Mononuclear cell (primary cell): ENCODE measurements at regions not wholly inside any gene's neighbourhood (a gene's known extent, or its start where the extent isn't known, plus 50 kb on each side); places are given as distances from the start of the nearest gene placed in this dataset.
"Not testable (repeated sequence)": the region's sequence is repeated elsewhere in the genome, so short reads cannot be mapped to it uniquely, and the experiment has no call there.

Source experiments
- H3K27me3 ChIP-seq: 2 replicates; pipeline ENCODE4 v1.6.0; 2011; ENCODE audit warnings: low read length, control low read depth; ENCODE audit not compliant: insufficient read depth
- H3K4me1 ChIP-seq: 2 replicates; pipeline ENCODE4 v1.5.1; 2011; ENCODE audit warnings: mild to moderate bottlenecking, low read length, control low read depth; ENCODE audit not compliant: insufficient read depth
- H3K4me3 ChIP-seq: 2 replicates; pipeline ENCODE4 v1.5.1; 2011; ENCODE audit warnings: mild to moderate bottlenecking, low read length, moderate library complexity
- H3K9me3 ChIP-seq: 2 replicates; pipeline ENCODE4 v1.5.1; 2011; ENCODE audit warnings: low read depth, mild to moderate bottlenecking, control low read depth, low read length

GRCh38 chr2:101578671-101579070, 103.8 kb upstream of the RFX8 start:
- no peaks in the 10 kb centered on the region for H3K4me1 ChIP-seq
- no peak overlapping the region for H3K4me3 ChIP-seq
- H3K27me3 ChIP-seq: no peaks in the 10 kb centered on the region
- no peaks in the 10 kb centered on the region for H3K9me3 ChIP-seq

GRCh38 chr2:101578135-101578534, 103.2 kb upstream of the RFX8 start:
- H3K4me1 ChIP-seq, H3K4me3 ChIP-seq: not testable (repeated sequence)

GRCh38 chr2:101577173-101577572, 102.3 kb upstream of the RFX8 start:
- H3K27me3 ChIP-seq: no peaks in the 10 kb centered on the region
- no peaks in the 10 kb centered on the region for H3K9me3 ChIP-seq
- no peak overlapping the region for H3K4me3 ChIP-seq
- H3K4me1 ChIP-seq: no peaks in the 10 kb centered on the region

More at GRCh38 chr2:101578135-101578534, 103.2 kb upstream of the RFX8 start:
- not testable (repeated sequence) for H3K27me3 ChIP-seq, H3K9me3 ChIP-seq

GRCh38 chr2:101574622-101575021, 99.7 kb upstream of the RFX8 start:
- Histone ChIP-seq H3K27me3 (no peaks in the 10 kb centered on the region), H3K4me1 (peaks cover 3% of the 10 kb centered on the region), H3K4me3 (no peak overlapping the region), H3K9me3 (no peaks in the 10 kb centered on the region)

- Histone ChIP-seq H3K4me3 (no peak overlapping the region), H3K9me3 (no peaks in the 10 kb centered on the region), H3K27me3 (no peaks in the 10 kb centered on the region), H3K4me1 (peaks cover 5% of the 10 kb centered on the region)
Observed at GRCh38 chr2:101571951-101572350, 97.0 kb upstream of the RFX8 start.

GRCh38 chr2:101569886-101570520, 95.1 kb upstream of the RFX8 start:
- Histone ChIP-seq H3K9me3 (no peaks in the 10 kb centered on the region), H3K4me3 (no peak overlapping the region), H3K27me3 (no peaks in the 10 kb centered on the region), H3K4me1 (peaks cover 5% of the 10 kb centered on the region)

GRCh38 chr2:101568969-101569368, 94.1 kb upstream of the RFX8 start:
- no peaks in the 10 kb centered on the region for H3K9me3 ChIP-seq
- H3K4me3 ChIP-seq: no peak overlapping the region
- H3K4me1 ChIP-seq: peaks cover 5% of the 10 kb centered on the region
- H3K27me3 ChIP-seq: no peaks in the 10 kb centered on the region

- Histone ChIP-seq H3K9me3 (no peaks in the 10 kb centered on the region), H3K4me1 (peaks cover 5% of the 10 kb centered on the region), H3K27me3 (no peaks in the 10 kb centered on the region), H3K4me3 (no peak overlapping the region)
Observed at GRCh38 chr2:101566632-101567228, 91.8 kb upstream of the RFX8 start.

- Histone ChIP-seq H3K4me1 (peaks cover 16% of the 10 kb centered on the region), H3K4me3 (no peak overlapping the region), H3K9me3 (no peaks in the 10 kb centered on the region), H3K27me3 (no peaks in the 10 kb centered on the region)
Observed at GRCh38 chr2:101563849-101564248, 88.9 kb upstream of the RFX8 start.

GRCh38 chr2:101560780-101561315, 85.9 kb upstream of the RFX8 start:
- H3K4me3 ChIP-seq: no peak overlapping the region

GRCh38 chr2:101559551-101559950, 84.6 kb upstream of the RFX8 start:
- no peaks in the 10 kb centered on the region for H3K9me3 ChIP-seq
- H3K4me3 ChIP-seq: no peak overlapping the region
- peaks cover 16% of the 10 kb centered on the region for H3K4me1 ChIP-seq

More at GRCh38 chr2:101560780-101561315, 85.9 kb upstream of the RFX8 start:
- H3K27me3 ChIP-seq: no peaks in the 10 kb centered on the region
- peaks cover 16% of the 10 kb centered on the region for H3K4me1 ChIP-seq
- no peaks in the 10 kb centered on the region for H3K9me3 ChIP-seq

GRCh38 chr2:101558740-101559525, 84.0 kb upstream of the RFX8 start:
- Histone ChIP-seq H3K9me3 (no peaks in the 10 kb centered on the region), H3K27me3 (no peaks in the 10 kb centered on the region), H3K4me1 (peaks cover 16% of the 10 kb centered on the region)

More at GRCh38 chr2:101559551-101559950, 84.6 kb upstream of the RFX8 start:
- H3K27me3 ChIP-seq: no peaks in the 10 kb centered on the region

GRCh38 chr2:101556033-101556459, 81.1 kb upstream of the RFX8 start:
- Histone ChIP-seq H3K9me3 (no peaks in the 10 kb centered on the region), H3K4me1 (peaks cover 11% of the 10 kb centered on the region), H3K27me3 (no peaks in the 10 kb centered on the region), H3K4me3 (no peak overlapping the region)

More at GRCh38 chr2:101558740-101559525, 84.0 kb upstream of the RFX8 start:
- no peak overlapping the region for H3K4me3 ChIP-seq

GRCh38 chr2:101551336-101551888, 76.5 kb upstream of the RFX8 start:
- peaks cover 11% of the 10 kb centered on the region for H3K4me1 ChIP-seq
- H3K9me3 ChIP-seq: no peaks in the 10 kb centered on the region
- no peaks in the 10 kb centered on the region for H3K27me3 ChIP-seq
- no peak overlapping the region for H3K4me3 ChIP-seq

GRCh38 chr2:101550555-101550954, 75.6 kb upstream of the RFX8 start:
- Histone ChIP-seq H3K4me1 (peaks cover 17% of the 10 kb centered on the region), H3K9me3 (no peaks in the 10 kb centered on the region), H3K4me3 (no peak overlapping the region), H3K27me3 (no peaks in the 10 kb centered on the region)
